NCI-H187 treated with DMSO at 0.1 percent for 48 hours (cell line): ENCODE measurements at regions not wholly inside any gene's neighbourhood (a gene's known extent, or its start where the extent isn't known, plus 50 kb on each side); places are given as distances from the start of the nearest gene placed in this dataset.

ENCODE experiments used
- DNase-seq: peaks from one replicate; lab custom pipeline; 2025; lab: John Stamatoyannopoulos, UW

GRCh38 chr13:22505489-22505888 lies 675.3 kb upstream of the SGCG start:
- no peak for DNase-seq

GRCh38 chr13:22506096-22506691 lies 674.6 kb upstream of the SGCG start:
- no peak for DNase-seq

- DNase-seq, result no peak
Measured at GRCh38 chr13:22517544-22517943, 663.2 kb upstream of the SGCG start.

- no peak for DNase-seq
Measured at GRCh38 chr13:22536851-22537250, 643.9 kb upstream of the SGCG start.

GRCh38 chr13:22538400-22538799 lies 642.4 kb upstream of the SGCG start:
- DNase-seq, result no peak

- no peak for DNase-seq
Measured at GRCh38 chr13:22549126-22549525, 631.7 kb upstream of the SGCG start.

GRCh38 chr13:22561581-22561980 lies 619.2 kb upstream of the SGCG start:
- no peak for DNase-seq

GRCh38 chr13:22562116-22562515 lies 618.7 kb upstream of the SGCG start:
- no peak for DNase-seq

GRCh38 chr13:22563272-22563671 lies 617.5 kb upstream of the SGCG start:
- no peak for DNase-seq

- DNase-seq, result no peak
Measured at GRCh38 chr13:22569811-22570210, 611.0 kb upstream of the SGCG start.

GRCh38 chr13:22589880-22590279 lies 590.9 kb upstream of the SGCG start:
- DNase-seq, result no peak

GRCh38 chr13:22592515-22592914 lies 588.3 kb upstream of the SGCG start:
- DNase-seq, result no peak

- DNase-seq, result peak; percentile 59
Measured at GRCh38 chr13:22594041-22594440, 586.7 kb upstream of the SGCG start.

- no peak for DNase-seq
Measured at GRCh38 chr13:22596171-22596863, 584.5 kb upstream of the SGCG start.

GRCh38 chr13:22599156-22599555 lies 581.6 kb upstream of the SGCG start:
- no peak for DNase-seq

GRCh38 chr13:22618002-22618401 lies 562.8 kb upstream of the SGCG start:
- no peak for DNase-seq

- no peak for DNase-seq
Measured at GRCh38 chr13:22625691-22626090, 555.1 kb upstream of the SGCG start.

- DNase-seq, result no peak
Measured at GRCh38 chr13:22629374-22629773, 551.4 kb upstream of the SGCG start.

- DNase-seq, result no peak
Measured at GRCh38 chr13:22642088-22642487, 538.7 kb upstream of the SGCG start.

- DNase-seq, result no peak
Measured at GRCh38 chr13:22644941-22645340, 535.8 kb upstream of the SGCG start.

- DNase-seq, result no peak
Measured at GRCh38 chr13:22647156-22647850, 533.5 kb upstream of the SGCG start.

- no peak for DNase-seq
Measured at GRCh38 chr13:22648320-22648801, 532.4 kb upstream of the SGCG start.

- no peak for DNase-seq
Measured at GRCh38 chr13:22652796-22653195, 528.0 kb upstream of the SGCG start.
